Endothelial cell (in vitro differentiated cells): ENCODE measurements at regions not wholly inside any gene's neighbourhood (a gene's known extent, or its start where the extent isn't known, plus 50 kb on each side); places are given as distances from the start of the nearest gene placed in this dataset.

Experiments
- DNase-seq: peaks from one replicate; pipeline ENCODE4 v3.0.0; 2021; ENCODE audit warnings: low spot score
- H3K27ac Mint-ChIP-seq: one replicate; pipeline ENCODE4 v1.8.0; 2021; ENCODE audit warnings: mixed read lengths, inconsistent platforms; ENCODE audit not compliant: unreplicated experiment
- H3K27me3 Mint-ChIP-seq: one replicate; pipeline ENCODE4 v1.8.0; 2021; ENCODE audit warnings: mild to moderate bottlenecking, moderate library complexity, mixed read lengths, inconsistent platforms; ENCODE audit not compliant: unreplicated experiment
- H3K36me3 Mint-ChIP-seq: one replicate; pipeline ENCODE4 v1.8.0; 2021; ENCODE audit warnings: mild to moderate bottlenecking, low read depth, mixed read lengths, inconsistent platforms; ENCODE audit not compliant: unreplicated experiment
- H3K4me1 Mint-ChIP-seq: one replicate; pipeline ENCODE4 v1.8.0; 2021; ENCODE audit warnings: mild to moderate bottlenecking, mixed read lengths, inconsistent platforms; ENCODE audit not compliant: unreplicated experiment
- H3K4me3 Mint-ChIP-seq: one replicate; pipeline ENCODE4 v1.8.0; 2021; ENCODE audit warnings: mild to moderate bottlenecking, mixed read lengths, inconsistent platforms; ENCODE audit not compliant: unreplicated experiment
- H3K9me3 Mint-ChIP-seq: one replicate; pipeline ENCODE4 v1.8.0; 2021; ENCODE audit warnings: mixed read lengths, inconsistent platforms; ENCODE audit not compliant: unreplicated experiment
- CTCF ChIP-seq: fragments of 200-600 bp; sonication (generic); IDR thresholded peaks from one replicate; pipeline ENCODE4 v1.5.0; 2021; ENCODE audit warnings: antibody characterized with exemption; ENCODE audit not compliant: unreplicated experiment

GRCh38 chr6:97443408-97444080 is 160.5 kb upstream of the MMS22L start:
- no peak for DNase-seq
- no peak for TF ChIP-seq CTCF
- H3K4me3 Mint-ChIP-seq: no peak overlapping the region
- no peaks in the 10 kb centered on the region for H3K4me1 Mint-ChIP-seq
- H3K27me3 Mint-ChIP-seq: no peaks in the 10 kb centered on the region
- no peaks in the 10 kb centered on the region for H3K36me3 Mint-ChIP-seq
- no peaks in the 10 kb centered on the region for H3K9me3 Mint-ChIP-seq
- H3K27ac Mint-ChIP-seq: no peak overlapping the region

- no peaks in the 10 kb centered on the region for H3K9me3 Mint-ChIP-seq
- H3K4me1 Mint-ChIP-seq: peaks cover 11% of the 10 kb centered on the region
- no peaks in the 10 kb centered on the region for H3K36me3 Mint-ChIP-seq
- no peak overlapping the region for H3K4me3 Mint-ChIP-seq
- no peak overlapping the region for H3K27ac Mint-ChIP-seq
- TF ChIP-seq CTCF: no peak
- H3K27me3 Mint-ChIP-seq: no peaks in the 10 kb centered on the region
- DNase-seq: no peak
Measured at GRCh38 chr6:97445407-97445806, 162.4 kb upstream of the MMS22L start.

GRCh38 chr6:97449444-97449966 is 166.5 kb upstream of the MMS22L start:
- Mint-ChIP-seq H3K9me3 (no peaks in the 10 kb centered on the region), H3K27me3 (no peaks in the 10 kb centered on the region), H3K4me1 (peaks cover 11% of the 10 kb centered on the region), H3K4me3 (no peak overlapping the region), H3K36me3 (no peaks in the 10 kb centered on the region), H3K27ac (no peak overlapping the region)
- no peak for DNase-seq
- no peak for TF ChIP-seq CTCF

GRCh38 chr6:97450087-97450486 is 167.1 kb upstream of the MMS22L start:
- no peak for TF ChIP-seq CTCF

GRCh38 chr6:97456070-97456469 is 173.1 kb upstream of the MMS22L start:
- no peaks in the 10 kb centered on the region for H3K36me3 Mint-ChIP-seq

More at GRCh38 chr6:97450087-97450486, 167.1 kb upstream of the MMS22L start:
- no peak overlapping the region for H3K27ac Mint-ChIP-seq
- H3K27me3 Mint-ChIP-seq: no peaks in the 10 kb centered on the region
- no peak overlapping the region for H3K4me3 Mint-ChIP-seq
- no peaks in the 10 kb centered on the region for H3K36me3 Mint-ChIP-seq
- H3K9me3 Mint-ChIP-seq: no peaks in the 10 kb centered on the region
- peaks cover 11% of the 10 kb centered on the region for H3K4me1 Mint-ChIP-seq
- DNase-seq: no peak

More at GRCh38 chr6:97456070-97456469, 173.1 kb upstream of the MMS22L start:
- H3K4me3 Mint-ChIP-seq: no peak overlapping the region
- no peaks in the 10 kb centered on the region for H3K9me3 Mint-ChIP-seq
- no peaks in the 10 kb centered on the region for H3K4me1 Mint-ChIP-seq
- no peaks in the 10 kb centered on the region for H3K27me3 Mint-ChIP-seq
- H3K27ac Mint-ChIP-seq: no peak overlapping the region
- no peak for DNase-seq
- no peak for TF ChIP-seq CTCF
